Tibial nerve (tissue), 3 donors: ENCODE measurements at regions not wholly inside any gene's neighbourhood (a gene's known extent, or its start where the extent isn't known, plus 50 kb on each side); places are given as distances from the start of the nearest gene placed in this dataset.

ENCODE experiments used
- CTCF ChIP-seq, 5 experiments: fragments of 200-600 bp in 3 of 5; fragments of 450-650 bp in 2 of 5; sonication (generic) in 3 of 5; IDR thresholded peaks; one replicate each; pipeline ENCODE4 v1.5.1; 2016 to 2019; ENCODE audit warnings: antibody characterized with exemption in 5 of 5, mild to moderate bottlenecking in 3 of 5, moderate library complexity in 2 of 5
- POLR2A ChIP-seq, 2 donors: fragments of 450-650 bp; IDR thresholded peaks; one replicate each; pipeline ENCODE4 v1.6.1; 2017; ENCODE audit warnings: antibody characterized with exemption in 2 of 2, mild to moderate bottlenecking in 2 of 2, moderate library complexity in 2 of 2

GRCh38 chr1:201630582-201630981, 91.7 kb downstream of the NAV1 start:
- TF ChIP-seq CTCF (IDR thresholded peaks at IDR 0.05), result no peak
- no peak for TF ChIP-seq POLR2A (IDR thresholded peaks at IDR 0.05)
